GM20000 (cell line): ENCODE measurements at regions not wholly inside any gene's neighbourhood (a gene's known extent, or its start where the extent isn't known, plus 50 kb on each side); places are given as distances from the start of the nearest gene placed in this dataset.
"Not testable (repeated sequence)": the region's sequence is repeated elsewhere in the genome, so short reads cannot be mapped to it uniquely, and the experiment has no call there.

Experiments used
- DNase-seq: peaks from one replicate; pipeline ENCODE4 v3.0.0; 2012; ENCODE audit warnings: low spot score
- CTCF ChIP-seq: IDR thresholded peaks from 2 replicates; pipeline ENCODE4 v1.5.1; 2012; ENCODE audit warnings: mild to moderate bottlenecking, control low read depth; ENCODE audit errors: extremely low read depth, missing control alignments

GRCh38 chr5:12985142-12985541 is 959.3 kb downstream of the DNAH5 start:
- no peak for DNase-seq
- TF ChIP-seq CTCF = no peak

- no peak for DNase-seq
- TF ChIP-seq CTCF = no peak
These were observed 969.6 kb downstream of the DNAH5 start for GRCh38 chr5:12974856-12975255.

GRCh38 chr5:12965804-12966203 is 978.7 kb downstream of the DNAH5 start:
- no peak for TF ChIP-seq CTCF
- DNase-seq = no peak

- no peak for DNase-seq
- TF ChIP-seq CTCF = no peak
These were observed 984.8 kb downstream of the DNAH5 start for GRCh38 chr5:12959713-12960112.

- no peak for DNase-seq
- TF ChIP-seq CTCF = no peak
These were observed 992.1 kb downstream of the DNAH5 start for GRCh38 chr5:12952409-12952808.

- DNase-seq = no peak
- TF ChIP-seq CTCF = no peak
These were observed 992.6 kb downstream of the DNAH5 start for GRCh38 chr5:12951846-12952245.

- TF ChIP-seq CTCF = no peak
- DNase-seq = no peak
These were observed 997.1 kb downstream of the DNAH5 start for GRCh38 chr5:12947379-12947778.

- DNase-seq = not testable (repeated sequence)
These were observed 999.0 kb downstream of the DNAH5 start for GRCh38 chr5:12945477-12945876.
